Sigmoid colon (tissue), 6 donors: ENCODE measurements at regions not wholly inside any gene's neighbourhood (a gene's known extent, or its start where the extent isn't known, plus 50 kb on each side); places are given as distances from the start of the nearest gene placed in this dataset.

Source experiments
- DNase-seq: peaks from one replicate; pipeline ENCODE4 v3.0.0-alpha.2; 2019
- H3K27ac ChIP-seq, 4 donors: fragments of 200-600 bp; sonication (generic); one replicate each; pipeline ENCODE4 v1.5.1; 2016 to 2019; ENCODE audit warnings: mild to moderate bottlenecking in 1 of 4
- H3K27me3 ChIP-seq, 3 donors: fragments of 200-600 bp; sonication (generic); one replicate each; pipeline ENCODE4 v1.5.1; 2019; ENCODE audit warnings: mild to moderate bottlenecking in 1 of 3
- H3K36me3 ChIP-seq, 4 donors: fragments of 200-600 bp; sonication (generic); one replicate each; pipeline ENCODE4 v1.5.1; 2016 to 2019
- H3K4me1 ChIP-seq, 4 donors: fragments of 200-600 bp; sonication (generic); one replicate each; pipeline ENCODE4 v1.5.1; 2017 to 2019
- H3K4me3 ChIP-seq, 4 donors: fragments of 200-600 bp; sonication (generic); one replicate each; pipeline ENCODE4 v1.5.1; 2017 to 2019; ENCODE audit warnings: mild to moderate bottlenecking in 2 of 4, moderate library complexity in 1 of 4
- H3K9me3 ChIP-seq, 4 donors: fragments of 200-600 bp in 3 of 4; sonication (generic) in 3 of 4; one replicate each; pipeline versions ENCODE4 v1.5.1 to v1.6.1; 2013 to 2019
- CTCF ChIP-seq, 4 experiments: fragments of 450-650 bp in 3 of 4; fragments of 200-600 bp in 1 of 4; IDR thresholded peaks; one replicate each; pipeline ENCODE4 v1.5.1; 2016 to 2019; ENCODE audit warnings: antibody characterized with exemption in 4 of 4, mild to moderate bottlenecking in 3 of 4, moderate library complexity in 2 of 4
- EP300 ChIP-seq, 4 donors: sonication (generic); formaldehyde crosslinking; IDR thresholded peaks; one replicate each; pipeline ENCODE4 v1.6.1; 2017; ENCODE audit warnings: antibody characterized with exemption in 4 of 4
- POLR2A ChIP-seq, 2 donors: fragments of 450-650 bp; IDR thresholded peaks; one replicate each; pipeline ENCODE4 v1.6.1; 2016; ENCODE audit warnings: antibody characterized with exemption in 2 of 2, mild to moderate bottlenecking in 2 of 2, moderate library complexity in 2 of 2
- POLR2AphosphoS5 ChIP-seq, 4 donors: sonication (generic); formaldehyde crosslinking; IDR thresholded peaks; one replicate each; pipeline ENCODE4 v1.6.1; 2017; ENCODE audit warnings: antibody characterized with exemption in 4 of 4
- WGBS, 2 donors: extraction: QIAGEN DNeasy Blood & Tissue Kit; methylation state at CpG; one replicate each; pipeline ENCODE4 v1.1.7; 2013; 5-methylcytosine and 5-hydroxymethylcytosine counted together
- intact Hi-C: fragments of 100-400 bp; cut with DNase I; formaldehyde crosslinking; loops from one replicate; pipeline ENCODE4 v1.15.1; 2023
- donor health status: healthy with polysubstance abuse.
- donor health status: healthy.

DNA sequence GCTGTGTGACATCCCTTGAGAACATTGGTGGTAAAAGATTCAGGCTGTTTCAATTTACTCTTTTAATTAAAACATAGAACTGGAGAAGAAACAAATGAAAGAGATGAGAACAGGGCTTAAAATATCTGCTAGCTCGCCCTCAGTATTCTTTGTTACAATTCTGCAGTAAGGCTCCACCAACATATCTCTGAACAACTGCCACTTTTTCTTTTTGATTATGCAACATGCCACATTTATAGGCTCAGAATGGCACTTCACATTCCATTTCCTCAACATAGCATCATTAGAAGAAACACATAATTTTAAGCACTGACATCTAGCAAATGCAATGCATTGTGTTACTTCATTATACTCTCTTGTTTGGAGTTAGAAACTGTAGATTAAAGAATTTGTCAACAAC is 1315.2 kb downstream of the LRFN5 start:
- no peak overlapping the region for H3K4me3 ChIP-seq
- no peak overlapping the region for H3K27ac ChIP-seq
- no peak for DNase-seq
- intact Hi-C loops: no loop called here
- TF ChIP-seq CTCF (IDR thresholded peaks at IDR 0.05): no peak
- no peaks in the 10 kb centered on the region for H3K4me1 ChIP-seq
- no peaks in the 10 kb centered on the region for H3K27me3 ChIP-seq
- H3K9me3 ChIP-seq: peaks cover 0 to 3% (median 0%) of the 10 kb centered on the region in 4 donors
- WGBS, 2 donors: 75 to 81% methylated on average over 1 of the region's 1 CpG
- H3K36me3 ChIP-seq: no peaks in the 10 kb centered on the region

- H3K27me3 ChIP-seq: no peaks in the 10 kb centered on the region
- H3K36me3 ChIP-seq: no peaks in the 10 kb centered on the region
- no peak overlapping the region for H3K27ac ChIP-seq
- no peak overlapping the region for H3K4me3 ChIP-seq
- intact Hi-C loops: no loop called here
- 80 to 83% methylated on average over 1 of the region's 1 CpG for WGBS, 2 donors
- H3K9me3 ChIP-seq: peaks cover 0 to 3% (median 0%) of the 10 kb centered on the region in 4 donors
- H3K4me1 ChIP-seq: no peaks in the 10 kb centered on the region
- DNase-seq: no peak
- no peak for TF ChIP-seq POLR2AphosphoS5 (IDR thresholded peaks at IDR 0.05)
- TF ChIP-seq POLR2A (IDR thresholded peaks at IDR 0.05): no peak
- no peak for TF ChIP-seq CTCF (IDR thresholded peaks at IDR 0.05)
- no peak for TF ChIP-seq EP300 (IDR thresholded peaks at IDR 0.05)
Measured at GRCh38 chr14:42918615-42919014, 1311.9 kb downstream of the LRFN5 start.

- TF ChIP-seq CTCF (IDR thresholded peaks at IDR 0.05) (no peak), POLR2AphosphoS5 (IDR thresholded peaks at IDR 0.05) (no peak), POLR2A (IDR thresholded peaks at IDR 0.05) (no peak), EP300 (IDR thresholded peaks at IDR 0.05) (no peak)
- H3K4me3 ChIP-seq: no peak overlapping the region
- intact Hi-C loops: no loop called here
Measured at GRCh38 chr14:42911642-42912041, 1305.0 kb downstream of the LRFN5 start.

GRCh38 chr14:42909659-42910058 is 1303.0 kb downstream of the LRFN5 start:
- 86 to 89% methylated on average over 1 of the region's 1 CpG for WGBS, 2 donors
- intact Hi-C loops: no loop called here
- H3K27ac ChIP-seq: no peak overlapping the region
- no peaks in the 10 kb centered on the region for H3K36me3 ChIP-seq
- no peaks in the 10 kb centered on the region for H3K4me1 ChIP-seq
- DNase-seq: no peak
- no peaks in the 10 kb centered on the region for H3K27me3 ChIP-seq
- no peaks in the 10 kb centered on the region for H3K9me3 ChIP-seq
- TF ChIP-seq EP300 (IDR thresholded peaks at IDR 0.05): no peak
- TF ChIP-seq CTCF (IDR thresholded peaks at IDR 0.05): no peak
- TF ChIP-seq POLR2A (IDR thresholded peaks at IDR 0.05): no peak
- TF ChIP-seq POLR2AphosphoS5 (IDR thresholded peaks at IDR 0.05): no peak
- H3K4me3 ChIP-seq: no peak overlapping the region

More at GRCh38 chr14:42911642-42912041, 1305.0 kb downstream of the LRFN5 start:
- Histone ChIP-seq H3K27ac (no peak overlapping the region), H3K27me3 (no peaks in the 10 kb centered on the region), H3K4me1 (no peaks in the 10 kb centered on the region), H3K36me3 (no peaks in the 10 kb centered on the region), H3K9me3 (no peaks in the 10 kb centered on the region)
- no peak for DNase-seq

- intact Hi-C loops: no loop called here
- TF ChIP-seq POLR2AphosphoS5 (IDR thresholded peaks at IDR 0.05): no peak
- no peak for TF ChIP-seq CTCF (IDR thresholded peaks at IDR 0.05)
- TF ChIP-seq EP300 (IDR thresholded peaks at IDR 0.05): no peak
- TF ChIP-seq POLR2A (IDR thresholded peaks at IDR 0.05): no peak
- 0 to 62% methylated on average over 1 of the region's 1 CpG for WGBS, 2 donors
Measured at GRCh38 chr14:42893183-42893582, 1286.5 kb downstream of the LRFN5 start.

More at GRCh38 chr14:42893183-42893582, 1286.5 kb downstream of the LRFN5 start:
- H3K4me3 ChIP-seq: no peak overlapping the region
- no peaks in the 10 kb centered on the region for H3K36me3 ChIP-seq
- no peaks in the 10 kb centered on the region for H3K4me1 ChIP-seq
- no peak for DNase-seq
- no peak overlapping the region for H3K27ac ChIP-seq
- H3K9me3 ChIP-seq: no peaks in the 10 kb centered on the region
- no peaks in the 10 kb centered on the region for H3K27me3 ChIP-seq
